Suppressor macrophage treated with lipopolysaccharide for 1 hour (primary cell): ENCODE measurements at regions not wholly inside any gene's neighbourhood (a gene's known extent, or its start where the extent isn't known, plus 50 kb on each side); places are given as distances from the start of the nearest gene placed in this dataset.
"Not testable (repeated sequence)": the region's sequence is repeated elsewhere in the genome, so short reads cannot be mapped to it uniquely, and the experiment has no call there.

Experiments used
- DNase-seq, 3 donors: peaks; one replicate each; pipeline ENCODE4 v3.0.0-alpha.2; 2020 to 2022

DNA sequence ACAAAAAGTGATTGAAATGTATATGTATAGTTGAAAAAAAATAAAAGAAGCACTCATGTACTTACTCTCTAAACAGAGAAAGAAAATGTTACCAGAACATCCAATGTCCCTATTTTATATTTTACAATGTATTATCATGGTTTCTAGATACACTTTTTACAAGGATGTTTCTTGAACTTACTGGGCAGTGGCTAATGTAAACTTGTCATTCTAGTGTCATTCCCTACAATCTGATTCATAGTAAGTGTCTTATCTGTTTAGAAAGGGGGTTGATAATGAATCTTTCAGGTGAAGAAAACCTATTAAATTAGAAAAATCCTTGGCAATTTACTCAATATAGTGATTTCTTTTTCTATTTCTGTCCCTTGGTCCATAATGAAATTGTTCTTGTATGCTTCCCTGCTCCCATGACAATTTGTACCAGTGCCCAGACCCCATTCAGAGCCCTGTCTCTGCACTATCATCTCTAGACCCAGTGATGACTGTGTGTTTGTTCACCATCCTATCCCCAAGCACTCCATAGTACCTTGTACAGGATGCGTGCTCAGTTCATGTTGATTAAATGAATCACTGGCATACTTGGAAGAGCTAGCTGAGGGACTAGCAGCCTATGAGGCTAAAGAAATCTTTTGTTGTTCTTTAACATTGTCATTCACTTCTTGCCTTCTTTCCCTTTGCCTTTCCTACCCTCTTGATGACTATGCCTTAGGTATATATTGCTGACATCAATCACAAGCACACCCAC is 101.2 kb downstream of the HMHB1 start:
- DNase-seq, result no peak

DNA sequence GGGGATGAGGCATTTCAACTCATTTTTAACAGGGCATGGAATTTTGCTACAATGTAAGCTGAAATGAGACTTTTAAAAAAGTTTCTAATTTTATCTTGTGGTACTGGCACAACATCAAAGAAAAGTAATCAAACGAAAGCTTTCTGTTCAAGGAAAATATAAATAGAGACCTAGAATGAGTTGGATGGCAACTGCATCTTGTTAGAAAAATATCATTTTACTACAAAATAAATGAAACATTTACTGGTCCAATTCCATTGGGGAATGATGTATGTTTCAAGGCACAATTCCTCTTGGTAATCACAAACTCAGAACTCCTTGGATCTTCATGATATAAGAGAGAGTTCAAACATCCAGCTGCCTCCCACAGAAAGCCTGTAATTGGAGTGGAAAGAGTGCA is 102.8 kb downstream of the HMHB1 start:
- no peak for DNase-seq

DNA sequence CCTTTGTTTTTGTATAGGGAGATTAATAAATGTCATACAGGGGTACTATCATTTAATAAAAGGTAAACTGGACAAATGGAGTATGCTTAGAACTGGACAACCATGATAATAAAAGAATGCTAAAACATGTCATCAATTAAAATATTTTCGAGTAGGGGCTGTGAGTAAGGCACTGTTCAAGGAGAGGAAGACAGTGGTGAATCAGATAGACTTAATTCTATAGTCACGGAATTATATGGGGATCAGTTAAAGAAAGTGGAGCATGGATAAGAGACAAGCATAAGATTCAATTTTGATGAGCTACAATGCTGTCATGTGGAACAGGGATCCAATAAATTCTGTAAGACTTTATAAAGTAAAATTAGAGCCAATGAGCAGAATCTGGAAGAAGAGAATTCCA is 104.5 kb downstream of the HMHB1 start:
- no peak for DNase-seq

DNA sequence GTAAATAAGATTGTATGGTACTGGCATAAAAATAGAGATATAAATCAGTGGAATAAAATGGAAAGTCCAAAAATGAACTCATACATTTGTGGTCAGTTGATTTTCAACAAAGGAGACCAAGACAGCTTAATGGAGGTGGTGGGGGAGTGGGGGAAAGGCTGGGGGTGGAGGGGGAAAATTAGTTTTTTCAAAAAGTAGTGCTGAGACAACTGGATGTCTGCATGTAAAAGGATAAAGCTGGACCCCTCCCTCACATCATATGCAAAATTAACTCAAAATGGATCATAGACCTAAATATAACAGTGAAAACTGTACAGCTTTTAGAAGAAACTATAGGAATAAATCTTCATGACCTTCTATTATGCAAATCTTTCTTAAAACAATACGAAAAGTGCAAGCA is 107.0 kb downstream of the HMHB1 start:
- DNase-seq, result no peak

DNA sequence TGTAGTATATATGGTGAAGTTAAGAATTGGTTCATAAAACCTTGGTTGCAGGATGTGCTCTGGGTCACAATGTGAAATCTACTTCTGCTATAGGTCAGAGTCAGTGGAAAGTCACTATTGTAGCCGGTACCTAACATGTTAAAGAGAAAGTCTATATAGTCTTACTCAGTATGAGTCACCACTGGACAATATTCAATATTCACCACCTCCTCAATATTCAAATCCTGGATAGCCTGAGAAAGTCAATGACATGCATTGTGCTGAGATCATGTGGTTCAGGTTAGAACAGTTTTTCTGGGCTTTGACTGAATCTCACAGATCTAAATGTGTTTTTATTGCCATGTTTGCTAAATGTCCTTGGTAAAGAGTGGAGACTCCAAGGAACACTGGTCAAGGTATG is 108.8 kb downstream of the HMHB1 start:
- no peak for DNase-seq

DNA sequence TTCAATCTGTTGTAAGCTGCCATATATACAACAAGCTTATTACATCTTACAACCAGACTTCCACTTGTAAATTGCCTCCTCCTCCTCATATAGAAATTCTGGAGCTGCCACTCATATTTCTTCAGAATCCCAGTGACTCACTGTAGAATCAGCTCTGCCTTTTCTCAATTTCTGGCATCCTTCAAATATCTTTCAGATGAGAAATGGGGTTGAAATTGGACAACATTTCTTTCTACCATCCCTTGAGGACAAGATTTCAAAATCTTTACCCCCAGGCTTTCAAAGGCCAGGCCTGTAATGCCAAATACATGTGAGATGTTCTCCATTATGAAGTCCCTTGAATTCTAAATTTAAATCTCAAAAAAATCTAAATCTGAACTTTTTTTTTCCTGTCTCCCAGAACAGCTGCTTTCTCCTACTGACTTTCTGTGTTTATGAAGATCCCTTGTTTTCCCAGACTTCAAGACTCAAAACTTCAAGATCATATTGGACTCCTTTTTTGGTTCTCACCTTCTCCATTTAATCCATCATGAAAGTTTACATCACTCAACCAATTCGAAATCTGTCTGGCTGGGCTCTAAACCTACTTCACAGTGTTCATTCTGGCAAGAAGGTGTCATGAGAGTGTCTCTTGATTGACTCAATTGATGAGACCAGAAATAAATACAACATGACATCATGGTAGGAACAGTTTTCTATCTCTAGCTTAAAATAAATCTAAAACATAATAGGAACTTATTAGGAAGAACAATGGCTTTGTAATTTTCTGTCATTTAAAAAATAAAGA is 109.8 kb downstream of the HMHB1 start:
- DNase-seq, result peak in 2 of 3 donors; percentile 13 to 25

DNA sequence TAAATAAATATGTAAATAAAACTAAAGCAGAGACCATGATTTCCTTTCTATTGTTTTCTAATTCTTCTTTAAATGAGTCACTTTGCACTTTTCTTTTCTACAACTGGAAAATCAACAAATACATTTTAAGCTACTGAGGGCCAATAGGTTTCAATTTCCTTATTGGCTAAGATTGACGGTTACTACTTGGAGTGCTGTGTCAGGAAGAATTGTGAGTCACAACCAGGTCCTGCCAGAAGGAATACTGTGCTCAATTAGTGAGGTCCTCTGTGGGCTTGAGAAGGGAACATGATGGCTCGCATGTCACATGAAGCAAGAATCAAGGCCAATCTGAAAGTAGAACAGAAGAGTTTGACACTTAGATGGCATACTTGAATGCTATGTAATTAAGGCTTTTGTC is 110.8 kb downstream of the HMHB1 start:
- DNase-seq, result peak; percentile 20 to 38 (median 27)

DNA sequence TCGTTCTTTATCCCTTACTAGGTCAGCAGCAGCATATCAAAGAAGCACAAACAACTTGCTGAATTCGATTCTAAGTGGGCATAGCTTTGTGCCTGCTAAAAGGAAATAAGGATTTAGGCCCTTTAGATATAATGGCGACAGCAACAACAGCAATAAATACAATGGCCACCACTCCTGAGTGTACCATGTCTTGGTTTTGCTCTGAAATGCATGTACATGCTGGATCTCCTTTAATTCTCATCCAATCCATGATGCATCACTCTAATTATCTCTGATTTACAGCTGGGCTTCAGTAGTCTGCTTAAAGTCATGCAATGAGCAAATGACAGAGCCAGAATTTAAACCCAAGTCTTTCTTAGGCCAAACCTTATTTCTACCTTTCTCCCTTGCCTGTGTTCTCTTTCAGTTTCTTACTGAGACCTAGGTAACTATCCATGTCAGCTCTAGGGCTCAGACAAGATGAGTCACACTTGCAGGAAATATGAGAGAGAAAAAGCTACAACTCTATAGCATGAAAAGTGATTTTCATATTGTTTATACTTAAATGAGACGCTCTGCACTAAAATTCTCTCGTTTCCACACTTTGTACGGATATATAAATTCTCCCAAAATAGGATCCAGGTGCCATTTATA is 111.8 kb downstream of the HMHB1 start:
- no peak for DNase-seq

DNA sequence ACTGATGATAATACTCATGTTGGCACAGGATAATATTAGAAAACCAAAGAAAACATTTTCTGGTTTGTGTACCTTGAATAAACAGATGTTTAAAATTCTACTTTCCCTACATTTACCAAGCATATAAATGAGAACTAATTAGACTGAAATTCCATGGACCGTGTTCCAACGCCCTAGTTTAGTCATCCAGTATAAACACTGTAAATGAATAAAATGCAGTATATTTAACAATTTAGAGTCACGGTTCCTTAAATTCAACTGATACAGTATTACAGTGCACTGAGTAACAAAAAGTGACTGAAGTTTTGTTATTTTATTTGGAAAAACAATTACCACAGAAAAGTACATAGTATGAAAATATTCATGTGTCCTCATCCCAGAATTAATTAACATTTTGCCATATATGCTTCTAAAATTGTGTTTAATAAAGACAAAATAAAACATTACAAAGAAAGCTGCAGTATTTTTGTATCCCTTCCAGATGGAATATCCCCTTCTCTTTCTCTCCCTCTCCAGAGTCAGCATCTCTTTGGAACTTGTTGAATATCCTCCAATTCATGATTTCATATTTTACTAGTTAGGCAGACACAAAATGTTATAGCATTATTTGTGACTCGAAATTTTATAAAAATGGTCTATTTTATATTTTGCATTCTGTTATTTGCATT is 112.5 kb downstream of the HMHB1 start:
- no peak for DNase-seq

DNA sequence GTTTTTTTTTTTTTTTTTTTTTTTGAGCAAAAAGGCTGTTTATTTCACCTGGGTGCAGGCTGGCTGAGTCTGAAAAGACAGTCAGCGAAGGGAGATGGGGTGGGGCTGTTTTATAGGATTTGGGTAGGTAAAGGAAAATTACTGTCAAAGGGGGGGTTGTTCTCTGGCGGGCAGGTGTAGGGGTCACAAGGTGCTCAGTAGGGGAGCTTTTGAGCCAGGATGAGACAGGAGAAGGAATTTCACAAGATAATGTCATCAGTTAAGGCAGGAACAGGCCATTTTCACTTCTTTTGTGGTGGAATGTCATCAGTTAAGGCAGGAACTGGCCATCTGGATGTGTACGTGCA is 113.0 kb downstream of the HMHB1 start:
- DNase-seq, result not testable (repeated sequence)

DNA sequence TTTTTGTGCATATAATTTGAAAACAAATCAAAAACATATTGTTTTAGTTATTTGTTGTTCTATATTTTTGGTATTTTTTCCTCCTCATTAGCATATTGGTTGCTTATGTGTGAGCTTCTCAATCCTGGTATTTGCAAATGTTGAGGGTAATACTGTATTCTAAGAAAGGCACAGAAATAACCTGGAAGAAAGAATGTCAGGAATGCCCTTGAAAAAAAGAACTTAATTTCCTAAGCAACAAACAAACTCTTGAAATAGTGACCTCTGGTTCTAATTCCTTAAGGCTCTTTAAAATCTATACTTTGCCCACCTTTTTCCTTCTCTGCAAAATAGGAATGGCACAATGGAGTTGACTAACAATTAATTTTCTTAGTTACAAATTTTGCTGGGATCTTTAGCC is 117.5 kb downstream of the HMHB1 start:
- no peak for DNase-seq

DNA sequence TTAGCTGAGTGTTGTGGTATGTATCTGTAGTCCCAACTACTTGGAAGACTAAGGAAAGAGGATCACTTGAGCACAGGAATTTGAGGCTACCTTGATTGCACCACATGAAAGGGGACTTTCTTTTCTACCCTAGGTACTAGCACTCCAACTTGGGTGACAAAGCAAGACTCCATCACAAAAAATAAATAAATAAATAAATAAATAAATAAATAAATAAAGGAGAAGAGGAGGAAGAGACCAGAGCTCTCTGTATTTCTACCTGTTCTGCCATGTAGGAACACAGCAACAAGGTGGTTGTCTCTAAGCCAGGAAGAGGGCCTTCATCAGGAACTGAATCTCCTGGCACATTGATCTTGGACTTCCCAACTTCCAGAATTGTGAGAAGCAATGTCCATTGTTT is 118.6 kb downstream of the HMHB1 start:
- no peak for DNase-seq

DNA sequence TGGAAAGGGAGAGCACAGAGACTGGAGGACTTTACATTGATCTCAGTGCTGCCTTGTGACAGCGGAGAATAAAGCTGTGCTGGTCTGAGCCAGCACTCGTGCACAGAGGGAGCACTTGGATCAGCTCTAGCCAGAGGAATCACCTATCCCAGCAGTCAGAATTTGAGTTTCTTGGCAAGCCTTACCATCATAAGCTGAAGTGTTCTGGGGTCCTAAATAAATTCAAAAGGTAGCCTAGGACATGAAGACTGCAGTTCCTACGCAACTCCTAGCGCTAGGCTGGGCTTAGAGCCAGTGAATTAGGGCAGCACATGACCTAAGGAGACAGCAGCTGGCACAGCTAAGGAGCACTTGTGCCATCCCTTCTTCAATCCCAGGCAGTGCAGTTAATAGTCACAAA is 119.5 kb downstream of the HMHB1 start:
- no peak for DNase-seq

DNA sequence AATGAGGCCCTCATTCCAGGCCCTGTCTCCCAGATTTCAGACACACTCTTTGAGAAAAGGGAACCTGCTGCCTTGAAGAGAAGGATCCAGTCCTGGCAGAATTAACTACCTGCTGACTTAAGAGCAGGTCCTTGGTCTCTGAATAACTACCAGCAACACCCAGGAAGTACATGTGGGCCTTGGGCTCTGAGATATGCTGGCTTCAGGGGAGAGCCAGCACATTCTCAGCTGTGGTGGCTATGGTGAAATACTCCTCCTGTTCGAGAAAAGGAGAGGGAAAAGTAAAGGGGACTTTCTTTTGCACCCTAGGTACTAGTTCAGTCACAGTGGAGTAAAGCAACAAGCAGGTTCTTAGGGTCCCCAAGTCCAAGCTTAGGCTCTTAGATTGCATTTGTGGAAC is 120.0 kb downstream of the HMHB1 start:
- no peak for DNase-seq

DNA sequence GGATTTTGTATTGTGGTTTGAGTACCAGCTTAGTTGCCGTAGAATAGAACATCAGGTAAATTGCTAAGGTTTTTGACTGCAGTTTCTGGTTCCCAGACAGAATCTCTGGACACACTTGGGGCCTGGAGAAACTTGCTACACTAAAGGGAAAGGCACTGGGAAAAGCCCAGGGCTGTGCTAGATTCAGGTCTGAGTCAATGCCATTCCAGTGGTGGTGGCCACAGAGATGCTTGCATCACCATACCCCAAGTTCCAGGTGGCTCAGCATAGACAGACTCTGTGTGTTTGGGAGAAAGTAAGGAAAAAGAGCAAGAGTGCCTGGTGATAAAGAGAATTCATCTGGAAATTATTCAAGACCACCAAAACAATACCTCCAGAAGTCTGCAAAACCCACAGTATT is 120.6 kb downstream of the HMHB1 start:
- DNase-seq, result no peak

DNA sequence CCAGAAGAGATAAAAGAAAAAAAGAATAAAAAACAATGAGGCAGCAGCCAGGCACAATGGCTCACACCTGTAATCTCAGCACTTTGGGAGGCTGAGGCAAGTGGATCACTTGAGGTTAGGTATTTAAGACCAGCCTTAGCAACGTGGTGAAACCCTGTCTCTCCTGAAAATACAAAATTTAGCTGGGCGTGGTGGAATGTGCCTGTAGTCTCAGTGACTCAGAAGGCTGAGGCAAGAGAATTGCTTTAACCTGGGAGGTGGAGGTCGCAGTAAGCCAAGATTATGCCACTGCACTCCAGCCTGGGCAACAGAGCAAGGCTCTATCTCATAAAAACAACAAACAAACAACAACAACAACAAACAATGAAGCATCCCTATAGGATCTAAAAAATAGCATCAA is 121.5 kb downstream of the HMHB1 start:
- DNase-seq, result no peak

DNA sequence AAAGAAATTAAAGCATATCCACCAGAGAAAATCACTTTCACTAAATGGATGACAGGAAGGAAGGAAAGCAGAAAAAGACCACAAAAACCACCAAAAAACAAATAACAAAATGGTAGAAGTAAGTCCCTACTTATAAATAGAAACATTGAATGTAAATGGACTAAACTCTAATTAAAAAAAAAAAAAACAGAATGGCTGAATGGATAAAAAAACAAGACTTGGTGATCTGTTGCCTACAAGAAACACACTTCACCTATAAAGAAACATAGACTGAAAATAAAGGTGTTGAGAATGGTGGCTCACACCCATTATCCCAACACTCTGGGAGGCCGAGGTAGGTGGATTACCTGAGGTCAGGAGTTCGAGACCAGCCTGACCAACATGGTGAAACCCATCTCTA is 122.9 kb downstream of the HMHB1 start:
- DNase-seq, result no peak

DNA sequence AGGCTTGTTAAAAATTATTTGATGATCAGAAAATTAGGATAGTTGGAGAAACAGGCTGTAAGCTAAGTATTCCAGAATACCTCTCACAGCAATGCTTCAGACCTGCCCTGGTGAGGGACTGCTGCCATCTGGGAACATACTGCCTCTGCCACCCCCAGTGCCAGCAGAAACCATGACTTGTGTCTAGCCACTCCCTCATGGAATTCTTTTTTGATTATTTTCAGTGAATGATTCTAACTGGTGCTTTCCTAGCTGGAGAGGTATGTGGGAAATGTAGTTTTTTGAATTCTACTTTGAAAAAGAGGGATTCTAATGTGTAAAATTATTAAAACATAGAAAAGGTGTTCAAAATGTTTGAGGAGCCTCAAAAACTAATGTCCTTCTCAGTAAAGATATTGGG is 126.3 kb downstream of the HMHB1 start:
- no peak for DNase-seq

DNA sequence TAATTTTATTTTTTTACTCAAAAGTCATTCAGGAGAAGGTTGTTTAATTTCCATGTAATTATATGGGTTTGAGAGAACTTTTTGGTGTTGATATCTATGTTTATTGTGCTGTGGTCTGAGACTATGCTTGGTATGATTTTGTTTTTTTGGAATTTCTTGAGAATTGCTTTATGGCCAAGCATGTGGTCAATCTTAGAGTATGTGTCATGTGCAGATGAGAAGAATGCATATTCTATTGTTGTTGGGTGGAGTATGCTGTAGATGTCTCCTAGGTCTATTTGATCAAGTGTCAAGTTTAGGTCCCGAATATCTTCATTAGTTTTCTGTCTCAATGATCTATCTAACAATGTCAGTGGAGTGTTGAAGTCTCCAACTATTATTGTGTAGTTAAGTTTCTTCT is 134.9 kb downstream of the HMHB1 start:
- no peak for DNase-seq

DNA sequence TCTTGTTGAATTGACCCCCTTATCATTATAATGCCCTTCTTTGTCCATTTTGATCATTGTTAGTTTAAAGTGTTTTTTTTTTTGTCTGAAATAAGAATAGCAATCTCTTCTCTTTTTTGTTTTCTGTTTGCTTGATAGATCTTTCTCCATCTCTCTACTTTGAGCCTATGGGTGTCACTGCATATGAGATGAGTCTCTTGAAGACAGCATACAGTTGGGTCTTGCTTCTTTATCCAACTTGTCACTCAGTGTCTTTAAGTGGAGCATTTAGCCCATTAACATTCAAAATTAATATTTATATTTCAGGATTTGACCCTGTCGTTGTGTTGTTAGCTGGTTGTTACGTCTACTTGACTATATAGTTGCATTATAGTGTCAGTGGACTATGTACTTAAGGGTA is 135.4 kb downstream of the HMHB1 start:
- DNase-seq, result no peak

DNA sequence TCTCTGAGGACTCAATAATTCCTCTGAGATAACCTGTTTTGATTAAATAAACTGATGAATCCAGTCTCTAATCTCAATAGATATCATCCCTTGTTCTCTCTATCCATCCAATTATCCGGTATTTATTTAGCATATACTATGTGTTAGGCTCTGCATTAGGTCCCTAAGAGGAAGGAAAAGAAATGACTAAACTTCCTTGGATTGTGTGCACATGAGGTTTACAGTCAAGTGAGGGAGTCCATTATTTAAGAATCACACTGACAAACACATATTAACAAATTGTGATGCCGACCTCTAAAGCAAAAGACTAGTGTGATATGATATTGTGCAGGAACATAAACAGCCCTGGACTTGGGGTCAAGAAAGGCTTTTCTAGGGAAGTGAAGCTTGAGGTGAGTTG is 140.8 kb downstream of the HMHB1 start:
- DNase-seq, result no peak

DNA sequence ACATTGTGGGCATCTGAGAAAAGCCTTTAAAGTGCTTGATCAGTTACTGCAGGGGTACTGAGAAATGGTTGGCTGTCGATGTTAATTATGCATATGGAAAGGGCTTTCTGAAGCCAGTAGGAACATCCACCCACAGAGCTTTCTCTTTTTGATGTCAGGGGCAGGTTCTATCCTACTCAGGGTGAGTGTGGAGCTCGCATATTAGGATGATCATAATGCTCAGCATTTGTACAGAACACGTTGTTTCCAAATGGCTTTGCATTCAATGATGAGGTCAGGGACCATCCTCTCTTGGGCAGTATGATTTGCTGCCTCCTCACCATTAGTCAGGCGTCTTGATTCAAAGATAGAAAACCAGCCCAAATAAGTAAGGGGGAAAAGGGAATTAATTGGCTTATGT is 141.9 kb downstream of the HMHB1 start:
- DNase-seq, result no peak

DNA sequence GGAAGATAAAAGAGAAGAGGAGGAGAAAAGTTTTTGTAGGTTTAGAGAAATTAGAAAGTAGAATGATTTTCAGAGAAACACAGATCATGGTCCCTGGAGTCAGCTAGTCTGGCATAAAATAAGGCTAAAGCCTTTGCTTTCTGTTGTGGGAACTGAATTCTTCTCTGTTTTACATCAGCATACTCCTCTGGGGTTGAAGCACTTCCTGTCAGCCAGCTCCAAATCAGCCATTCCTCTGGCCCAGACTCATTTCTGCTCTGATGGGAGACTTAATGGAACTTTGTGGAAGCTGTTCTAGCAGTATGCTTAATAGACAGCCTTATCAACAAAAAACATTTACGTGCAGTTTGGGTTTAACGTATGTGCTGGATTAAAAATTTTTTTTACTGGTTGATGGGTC is 143.2 kb downstream of the HMHB1 start:
- no peak for DNase-seq

DNA sequence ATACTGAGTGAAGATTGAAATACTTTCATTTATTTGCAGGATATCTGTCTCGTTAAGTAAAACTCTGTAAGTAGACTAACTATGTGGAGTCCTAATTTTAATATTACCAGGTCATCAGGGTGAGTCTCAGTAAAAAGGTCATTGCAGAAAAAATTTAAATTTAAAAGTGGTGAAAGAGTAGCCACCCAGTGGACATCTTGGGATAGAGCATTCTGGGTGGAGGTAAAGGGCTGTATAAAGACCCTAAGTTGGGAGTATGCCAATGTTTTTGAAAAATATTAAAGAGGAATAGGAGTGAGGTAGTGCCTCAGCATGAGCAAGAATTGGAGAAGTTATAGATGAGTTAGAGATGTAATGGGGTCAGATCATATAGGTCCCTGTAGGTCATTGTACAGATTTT is 145.5 kb downstream of the HMHB1 start:
- no peak for DNase-seq
